T47D (cell line): ENCODE measurements at regions not wholly inside any gene's neighbourhood (a gene's known extent, or its start where the extent isn't known, plus 50 kb on each side); places are given as distances from the start of the nearest gene placed in this dataset.
A peak's percentile ranks its signal among the peaks of the same experiment; 100 is the strongest.

Experiments used
- DNase-seq, 2 experiments: peaks; one replicate each; pipeline versions ENCODE4 v3.0.0 to v3.0.0-alpha.2; 2011 to 2012; ENCODE audit warnings: low read depth in 1 of 2, low spot score in 1 of 2
- JUND ChIP-seq: IDR thresholded peaks from 2 replicates; pipeline ENCODE4 v1.6.1; 2012; ENCODE audit warnings: low read depth
- in situ Hi-C: cut with HindIII; loops from 2 replicates; pipeline ENCODE4 v1.10.0; 2016; ENCODE audit warnings: low sequenced_read_pairs, low pct_unique_long_range_greater_than_20kb

DNA sequence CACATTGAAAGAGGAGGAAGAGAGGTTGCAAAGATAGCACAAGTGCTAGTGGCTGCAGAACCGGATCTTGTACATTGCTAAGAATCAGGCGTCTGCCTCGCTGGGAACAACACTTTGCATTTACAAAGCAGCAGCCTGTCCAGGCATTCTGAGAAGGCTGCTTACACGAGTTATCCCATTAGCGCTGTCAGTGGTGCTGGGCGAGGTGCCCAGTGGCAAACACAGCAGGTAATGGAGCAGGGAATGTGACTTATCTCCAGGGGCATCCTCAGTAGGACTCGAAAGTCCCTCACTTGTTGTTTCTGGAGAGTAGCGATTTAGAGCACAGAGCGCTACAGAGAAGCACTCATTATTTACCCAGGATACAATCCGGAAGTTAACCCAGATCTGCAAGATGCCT lies 209.6 kb downstream of the OLFM4 start:
- TF ChIP-seq JUND, result no peak
- in situ Hi-C loops, result no loop called here
- DNase-seq, result peak in 1 of 2 experiments; percentile 53

- in situ Hi-C loops, result no loop called here
- TF ChIP-seq JUND, result no peak
- no peak for DNase-seq
These were observed 211.9 kb downstream of the OLFM4 start for GRCh38 chr13:53240401-53241025.

DNA sequence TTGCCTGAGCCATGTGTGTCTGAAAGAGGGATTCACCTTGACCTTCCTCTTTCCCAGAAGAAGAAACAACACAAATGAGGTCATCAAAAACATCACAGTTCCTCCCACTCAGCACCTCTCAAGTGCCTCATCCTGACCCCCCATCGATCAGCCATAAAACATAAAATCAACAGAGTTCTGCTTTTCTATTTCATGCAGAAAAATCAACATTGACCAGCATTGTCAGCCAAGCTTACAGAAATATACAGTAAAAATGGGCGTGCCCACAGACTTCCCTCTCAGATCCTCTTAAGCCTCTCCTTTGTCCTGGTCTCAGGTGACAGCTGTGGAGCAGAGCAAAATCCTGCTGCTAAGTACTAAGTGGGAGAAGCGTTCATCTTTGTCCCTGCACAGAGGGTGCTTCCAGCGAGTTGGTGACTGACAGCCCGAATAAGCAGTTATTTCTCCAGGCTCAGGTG lies 213.3 kb downstream of the OLFM4 start:
- DNase-seq, result no peak
- in situ Hi-C loops, result no loop called here
- TF ChIP-seq JUND, result no peak

DNA sequence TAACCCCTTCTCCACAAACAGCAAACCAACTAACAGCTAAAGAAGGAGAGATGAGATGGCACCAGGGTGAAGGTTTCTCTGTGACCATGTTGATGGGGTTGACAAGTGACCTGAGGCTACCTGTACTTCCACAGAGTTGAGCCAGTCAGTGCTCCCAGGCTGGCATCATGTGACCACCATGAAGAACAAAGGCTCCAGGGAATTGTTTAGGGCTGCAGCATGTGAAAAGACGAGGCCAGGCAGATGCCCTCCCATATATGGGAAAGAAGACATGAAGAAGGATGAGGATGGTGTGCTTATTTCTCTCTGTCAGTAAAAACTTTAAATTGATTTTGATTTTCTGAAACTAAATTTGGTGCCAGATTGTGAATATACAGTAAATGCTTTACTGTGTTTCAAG lies 220.6 kb downstream of the OLFM4 start:
- in situ Hi-C loops, result no loop called here
- no peak for DNase-seq
- no peak for TF ChIP-seq JUND

- TF ChIP-seq JUND, result no peak
- DNase-seq, result peak in 1 of 2 experiments; percentile 84
- in situ Hi-C loops, result no loop called here
These were observed 221.8 kb downstream of the OLFM4 start for GRCh38 chr13:53250272-53250875.

GRCh38 chr13:53250977-53251376 lies 222.4 kb downstream of the OLFM4 start:
- in situ Hi-C loops, result no loop called here

DNA sequence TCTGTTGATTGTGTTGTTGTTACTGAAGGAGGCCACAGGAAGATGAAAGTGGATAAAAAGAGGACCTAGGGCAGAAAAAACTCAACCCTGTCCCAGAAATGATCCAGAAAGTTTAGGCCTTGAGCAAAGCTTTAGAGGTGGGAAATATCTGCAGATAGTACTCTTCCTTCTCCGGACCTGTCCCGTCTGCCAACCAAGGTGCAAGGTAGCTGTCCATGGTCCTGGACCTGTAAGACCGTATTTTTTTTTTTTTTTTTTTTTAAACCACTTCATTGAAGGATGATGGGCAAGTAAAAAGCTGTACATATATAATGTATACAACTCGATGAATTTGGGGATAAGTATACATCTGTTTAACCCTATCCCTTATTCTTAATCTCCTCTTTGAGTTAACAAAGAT lies 225.9 kb downstream of the OLFM4 start:
- in situ Hi-C loops, result no loop called here
- peak in 1 of 2 experiments; percentile 62 for DNase-seq
- TF ChIP-seq JUND, result no peak

More at GRCh38 chr13:53250977-53251376, 222.4 kb downstream of the OLFM4 start:
- no peak for DNase-seq
- no peak for TF ChIP-seq JUND

DNA sequence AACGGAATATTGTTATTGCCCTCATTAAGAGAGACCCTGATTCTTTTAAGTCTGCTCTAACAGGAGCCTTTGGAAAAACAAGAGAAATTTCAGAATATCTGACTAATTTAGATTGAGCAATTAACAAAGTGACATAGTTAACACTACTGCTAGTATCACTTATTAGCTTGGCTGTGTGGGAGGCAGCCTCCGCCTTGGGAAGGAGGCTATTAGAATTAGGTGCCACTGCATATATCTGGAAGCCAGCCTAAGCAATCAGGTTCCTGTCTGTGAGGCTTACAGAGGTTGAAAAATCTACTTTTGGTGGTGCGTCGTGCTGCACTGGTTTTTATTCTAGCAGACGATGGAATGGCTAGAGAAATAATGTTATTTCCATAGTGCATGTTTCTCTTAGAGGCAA lies 227.2 kb downstream of the OLFM4 start:
- TF ChIP-seq JUND, result no peak
- in situ Hi-C loops, result no loop called here
- no peak for DNase-seq

GRCh38 chr13:53260594-53260993 lies 232.0 kb downstream of the OLFM4 start:
- TF ChIP-seq JUND, result no peak
- in situ Hi-C loops, result no loop called here

GRCh38 chr13:53264751-53265385 lies 236.3 kb downstream of the OLFM4 start:
- no peak for TF ChIP-seq JUND
- no peak for DNase-seq
- in situ Hi-C loops, result no loop called here

More at GRCh38 chr13:53260594-53260993, 232.0 kb downstream of the OLFM4 start:
- DNase-seq, result no peak

DNA sequence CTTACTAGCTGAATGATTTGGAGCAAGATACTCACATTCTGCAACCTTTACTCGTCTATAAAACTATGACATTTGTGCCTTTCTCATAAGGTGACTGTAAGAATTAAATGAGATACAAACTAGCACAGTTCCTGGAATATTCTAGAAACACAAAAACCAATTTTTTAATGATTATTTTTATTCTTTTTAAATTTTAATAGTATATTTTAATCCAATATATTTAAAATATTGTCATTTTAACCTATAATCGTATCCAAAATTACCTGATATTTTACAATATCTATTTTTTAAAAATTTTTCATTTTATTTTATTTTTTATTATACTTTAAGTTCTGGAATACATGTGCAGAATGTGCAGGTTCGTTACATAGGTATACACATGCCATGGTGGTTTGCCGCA lies 238.1 kb downstream of the OLFM4 start:
- DNase-seq, result no peak
- in situ Hi-C loops, result no loop called here

GRCh38 chr13:53269634-53270033 lies 241.0 kb downstream of the OLFM4 start:
- no peak for TF ChIP-seq JUND
- DNase-seq, result no peak
- in situ Hi-C loops, result no loop called here

More for the DNA sequence above, 238.1 kb downstream of the OLFM4 start:
- no peak for TF ChIP-seq JUND

GRCh38 chr13:53272873-53273272 lies 244.3 kb downstream of the OLFM4 start:
- no peak for TF ChIP-seq JUND
- in situ Hi-C loops, result no loop called here
- DNase-seq, result no peak
